AG04449 (cell line): ENCODE measurements at regions not wholly inside any gene's neighbourhood (a gene's known extent, or its start where the extent isn't known, plus 50 kb on each side); places are given as distances from the start of the nearest gene placed in this dataset.

ENCODE experiments used
- CTCF ChIA-PET: fragments of 350-600 bp; formaldehyde crosslinking; extraction: SDS; loops from one replicate; lab custom pipeline; 2021; ENCODE audit warnings: antibody characterized with exemption; lab: Yijun Ruan, JAX
- POLR2A ChIA-PET: fragments of 400-600, 350-600 bp; formaldehyde crosslinking; extraction: SDS; loops from one replicate; lab custom pipeline; 2020; ENCODE audit warnings: antibody characterized with exemption, inconsistent platforms; lab: Yijun Ruan, JAX
- DNase-seq: peaks from one replicate; pipeline ENCODE4 v3.0.0-alpha.2; 2010; ENCODE audit warnings: low read depth, low spot score
- H3K4me3 ChIP-seq: 2 replicates; pipeline ENCODE4 v1.5.1; 2011; ENCODE audit warnings: low read depth, mild to moderate bottlenecking, control low read depth, low read length
- CTCF ChIP-seq: IDR thresholded peaks from one replicate; pipeline ENCODE4 v1.5.1; 2011; ENCODE audit warnings: mild to moderate bottlenecking, moderate library complexity, low read length, control low read depth, inconsistent platforms; ENCODE audit not compliant: insufficient read depth; ENCODE audit errors: missing control alignments

DNA sequence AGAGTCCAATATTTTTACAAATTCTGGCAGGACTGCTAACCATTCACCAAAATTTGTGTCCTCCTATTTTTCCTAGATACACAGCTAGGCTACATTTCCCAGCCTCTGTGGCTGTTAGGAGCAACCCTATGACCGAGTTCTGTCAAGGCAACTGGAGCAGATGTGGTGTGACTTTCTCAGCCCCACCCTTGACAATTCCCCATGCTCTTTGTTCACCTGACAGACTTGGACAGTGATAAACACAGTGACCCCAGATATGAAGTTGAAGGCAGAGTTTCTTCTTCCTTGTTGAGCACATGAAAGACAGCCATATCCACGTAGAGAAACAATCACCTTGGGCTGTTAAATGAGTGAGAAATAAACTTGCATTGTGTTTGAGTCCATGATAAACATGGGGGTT, 1162.1 kb downstream of the SORCS3 start:
- no peak for TF ChIP-seq CTCF
- POLR2A ChIA-PET = no interaction called here
- CTCF ChIA-PET = no interaction called here
- DNase-seq = no peak
- H3K4me3 ChIP-seq = no peak overlapping the region

GRCh38 chr10:105800641-105801040, 1159.6 kb downstream of the SORCS3 start:
- ChIA-PET POLR2A (no interaction called here), CTCF (no interaction called here)
- H3K4me3 ChIP-seq = no peak overlapping the region
- TF ChIP-seq CTCF = no peak
- DNase-seq = no peak

DNA sequence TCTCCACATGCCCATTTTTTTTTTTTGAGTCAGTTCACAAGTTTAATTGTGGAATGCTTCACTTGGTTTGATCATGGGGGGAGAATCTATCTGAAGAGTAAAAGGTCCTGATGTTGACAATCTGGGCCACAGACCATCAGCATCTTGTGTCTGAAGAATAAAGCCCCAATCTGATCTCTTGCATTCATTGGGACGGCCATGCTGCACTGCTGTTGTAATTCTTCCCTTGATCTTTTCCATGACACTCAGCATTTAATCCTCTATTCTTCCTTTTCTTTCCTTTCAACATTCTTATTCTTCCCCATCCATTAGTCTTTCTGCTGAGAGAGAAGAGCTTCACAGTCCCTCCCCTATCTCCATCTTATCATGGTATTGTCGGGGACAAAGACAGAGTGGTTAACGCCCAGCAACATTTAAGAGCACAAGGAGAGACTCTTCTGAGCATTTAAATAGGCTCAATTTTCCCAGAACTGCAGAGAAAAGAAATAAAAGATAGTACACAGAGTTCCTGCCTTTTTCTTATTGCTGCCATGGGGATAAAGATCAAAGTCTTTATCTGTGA, 1157.3 kb downstream of the SORCS3 start:
- no peak for TF ChIP-seq CTCF
- ChIA-PET POLR2A (no interaction called here), CTCF (no interaction called here)
- H3K4me3 ChIP-seq = no peak overlapping the region
- no peak for DNase-seq

DNA sequence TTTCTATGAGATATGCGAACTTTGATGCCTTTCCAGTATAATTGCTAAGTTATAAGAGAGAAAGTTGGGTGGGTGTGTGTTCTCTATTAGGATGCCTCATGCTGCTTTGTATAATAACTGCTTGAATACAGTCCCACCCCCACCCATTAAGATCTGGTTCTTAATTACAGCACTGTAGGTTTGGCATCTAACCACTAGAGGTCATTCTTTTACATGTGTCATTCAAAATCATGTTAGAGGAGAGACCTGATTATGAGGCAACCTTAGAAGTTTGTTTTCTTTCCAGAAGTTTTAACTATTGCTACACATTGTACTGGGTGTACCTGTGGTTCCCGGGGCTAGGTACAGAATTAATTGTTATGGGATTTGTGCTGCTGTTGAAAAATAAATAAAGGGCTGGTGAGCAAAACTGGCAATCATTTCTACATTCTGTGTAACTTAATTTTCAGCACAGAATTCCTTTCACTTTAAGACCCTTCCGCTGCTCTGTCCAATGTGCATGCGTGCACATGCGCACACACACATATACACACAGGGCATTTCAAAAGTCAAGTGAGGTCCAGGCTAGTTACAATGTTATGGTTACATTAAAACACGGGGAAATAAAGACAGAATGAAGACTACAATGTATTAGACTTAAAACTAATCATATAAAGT, 1156.3 kb downstream of the SORCS3 start:
- CTCF ChIA-PET = no interaction called here
- TF ChIP-seq CTCF = no peak

GRCh38 chr10:105793071-105793470, 1152.0 kb downstream of the SORCS3 start:
- ChIA-PET POLR2A (no interaction called here), CTCF (no interaction called here)
- DNase-seq = no peak

More for the DNA sequence above, 1156.3 kb downstream of the SORCS3 start:
- H3K4me3 ChIP-seq = no peak overlapping the region
- DNase-seq = no peak
- POLR2A ChIA-PET = no interaction called here

More at GRCh38 chr10:105793071-105793470, 1152.0 kb downstream of the SORCS3 start:
- no peak overlapping the region for H3K4me3 ChIP-seq
- TF ChIP-seq CTCF = no peak
